Mesothelial cell of epicardium (in vitro differentiated cells): ENCODE measurements at regions not wholly inside any gene's neighbourhood (a gene's known extent, or its start where the extent isn't known, plus 50 kb on each side); places are given as distances from the start of the nearest gene placed in this dataset.

Experiments
- DNase-seq, 2 experiments: peaks; one replicate each; pipeline ENCODE4 v3.0.0; 2021; ENCODE audit warnings: low spot score in 2 of 2; ENCODE audit not compliant: unreplicated experiment in 2 of 2
- H3K27ac Mint-ChIP-seq: 2 replicates; pipeline ENCODE4 v1.8.0; 2021; ENCODE audit warnings: mixed read lengths
- H3K27me3 Mint-ChIP-seq: 2 replicates; pipeline ENCODE4 v1.8.0; 2021; ENCODE audit warnings: low read depth, mixed read lengths
- H3K36me3 Mint-ChIP-seq: 2 replicates; pipeline ENCODE4 v1.8.0; 2021; ENCODE audit warnings: mixed read lengths
- H3K4me1 Mint-ChIP-seq: 2 replicates; pipeline ENCODE4 v1.8.0; 2021; ENCODE audit warnings: mixed read lengths
- H3K4me3 Mint-ChIP-seq: 2 replicates; pipeline ENCODE4 v1.8.0; 2021; ENCODE audit warnings: mild to moderate bottlenecking, moderate library complexity, mixed read lengths
- H3K9me3 Mint-ChIP-seq: 2 replicates; pipeline ENCODE4 v1.8.0; 2021; ENCODE audit warnings: mixed read lengths
- TF ChIP-seq, protein P1 (sequence below): fragments of 200-600 bp; sonication (generic); IDR thresholded peaks from one replicate; pipeline ENCODE4 v1.5.0; 2021; ENCODE audit warnings: antibody characterized with exemption; ENCODE audit not compliant: unreplicated experiment

DNA sequence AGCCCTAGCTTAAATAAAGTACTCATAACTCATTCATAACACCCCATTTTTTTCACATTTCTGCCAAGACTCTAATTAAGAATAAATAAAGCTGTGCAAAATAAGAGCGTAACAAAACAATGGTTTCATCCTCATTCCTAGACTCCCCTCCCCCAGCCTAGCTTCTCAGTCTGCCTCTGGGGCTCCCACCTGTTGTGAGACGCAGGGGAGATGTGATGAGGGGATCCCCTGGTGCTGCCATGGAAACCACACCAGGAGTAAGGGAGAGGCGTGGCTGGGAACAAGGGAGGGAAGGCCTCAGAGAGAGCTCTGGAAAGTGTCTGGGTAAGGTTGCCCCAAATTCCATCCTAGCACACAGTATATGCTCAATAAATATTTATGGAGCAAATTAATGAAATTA lies 93.3 kb upstream of the USP29 start:
- DNase-seq = no peak
- no peaks in the 10 kb centered on the region for H3K36me3 Mint-ChIP-seq
- no peaks in the 10 kb centered on the region for H3K4me1 Mint-ChIP-seq
- no peaks in the 10 kb centered on the region for H3K27me3 Mint-ChIP-seq
- TF ChIP-seq, protein P1, sequence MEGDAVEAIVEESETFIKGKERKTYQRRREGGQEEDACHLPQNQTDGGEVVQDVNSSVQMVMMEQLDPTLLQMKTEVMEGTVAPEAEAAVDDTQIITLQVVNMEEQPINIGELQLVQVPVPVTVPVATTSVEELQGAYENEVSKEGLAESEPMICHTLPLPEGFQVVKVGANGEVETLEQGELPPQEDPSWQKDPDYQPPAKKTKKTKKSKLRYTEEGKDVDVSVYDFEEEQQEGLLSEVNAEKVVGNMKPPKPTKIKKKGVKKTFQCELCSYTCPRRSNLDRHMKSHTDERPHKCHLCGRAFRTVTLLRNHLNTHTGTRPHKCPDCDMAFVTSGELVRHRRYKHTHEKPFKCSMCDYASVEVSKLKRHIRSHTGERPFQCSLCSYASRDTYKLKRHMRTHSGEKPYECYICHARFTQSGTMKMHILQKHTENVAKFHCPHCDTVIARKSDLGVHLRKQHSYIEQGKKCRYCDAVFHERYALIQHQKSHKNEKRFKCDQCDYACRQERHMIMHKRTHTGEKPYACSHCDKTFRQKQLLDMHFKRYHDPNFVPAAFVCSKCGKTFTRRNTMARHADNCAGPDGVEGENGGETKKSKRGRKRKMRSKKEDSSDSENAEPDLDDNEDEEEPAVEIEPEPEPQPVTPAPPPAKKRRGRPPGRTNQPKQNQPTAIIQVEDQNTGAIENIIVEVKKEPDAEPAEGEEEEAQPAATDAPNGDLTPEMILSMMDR = no peak
- H3K9me3 Mint-ChIP-seq = peaks cover 66% of the 10 kb centered on the region
- H3K4me3 Mint-ChIP-seq = no peak overlapping the region
- H3K27ac Mint-ChIP-seq = no peak overlapping the region

DNA sequence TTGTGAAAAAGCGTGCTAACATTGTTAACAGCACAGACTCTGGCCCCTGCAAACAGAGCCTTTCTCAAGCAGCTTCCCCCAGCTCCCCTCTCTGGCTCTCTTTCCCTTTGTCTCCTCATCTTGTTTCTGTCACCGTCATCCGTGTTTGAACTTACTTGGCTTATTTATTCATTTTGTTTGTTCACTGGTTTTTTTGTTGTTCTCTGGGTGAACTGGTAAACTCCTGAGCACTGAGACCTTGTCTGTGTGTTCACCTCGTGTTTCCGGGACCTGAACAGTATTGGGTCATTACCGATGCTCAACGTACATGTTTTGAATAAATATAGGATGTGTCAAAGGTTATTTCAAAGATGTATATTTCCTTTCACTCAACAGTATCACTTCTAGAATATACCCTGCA lies 92.4 kb upstream of the USP29 start:
- Mint-ChIP-seq H3K4me3 (no peak overlapping the region), H3K4me1 (no peaks in the 10 kb centered on the region), H3K27me3 (no peaks in the 10 kb centered on the region), H3K27ac (no peak overlapping the region), H3K36me3 (no peaks in the 10 kb centered on the region), H3K9me3 (peaks cover 60% of the 10 kb centered on the region)
- TF ChIP-seq, protein P1 = no peak
- DNase-seq = no peak

- H3K4me3 Mint-ChIP-seq = no peak overlapping the region
- H3K27me3 Mint-ChIP-seq = no peaks in the 10 kb centered on the region
- no peaks in the 10 kb centered on the region for H3K4me1 Mint-ChIP-seq
- H3K9me3 Mint-ChIP-seq = peaks cover 51% of the 10 kb centered on the region
- H3K27ac Mint-ChIP-seq = no peak overlapping the region
- TF ChIP-seq, protein P1 = no peak
- H3K36me3 Mint-ChIP-seq = no peaks in the 10 kb centered on the region
- DNase-seq = no peak
Measured at GRCh38 chr19:57028804-57029525, 90.8 kb upstream of the USP29 start.

DNA sequence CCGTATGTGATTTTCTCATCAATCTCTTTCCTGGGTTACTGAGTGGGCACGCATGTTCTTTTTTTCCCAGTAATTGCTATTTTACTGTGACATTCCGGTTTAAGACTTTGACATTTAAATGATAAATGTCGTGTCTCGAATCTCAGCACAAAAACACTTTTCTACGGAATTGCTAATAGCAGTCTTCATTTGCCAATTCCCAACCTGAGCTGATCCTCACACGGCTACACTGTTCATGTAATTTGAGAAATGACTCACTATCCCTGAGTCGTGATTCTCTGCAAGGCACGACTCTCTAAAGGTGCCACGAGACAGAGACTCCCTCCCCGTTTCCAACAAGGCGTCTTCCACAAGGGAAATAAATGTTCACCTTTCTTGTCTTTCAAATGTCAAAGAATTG lies 88.7 kb upstream of the USP29 start:
- TF ChIP-seq, protein P1 = no peak
- Mint-ChIP-seq H3K9me3 (peaks cover 45% of the 10 kb centered on the region), H3K4me3 (no peak overlapping the region)

DNA sequence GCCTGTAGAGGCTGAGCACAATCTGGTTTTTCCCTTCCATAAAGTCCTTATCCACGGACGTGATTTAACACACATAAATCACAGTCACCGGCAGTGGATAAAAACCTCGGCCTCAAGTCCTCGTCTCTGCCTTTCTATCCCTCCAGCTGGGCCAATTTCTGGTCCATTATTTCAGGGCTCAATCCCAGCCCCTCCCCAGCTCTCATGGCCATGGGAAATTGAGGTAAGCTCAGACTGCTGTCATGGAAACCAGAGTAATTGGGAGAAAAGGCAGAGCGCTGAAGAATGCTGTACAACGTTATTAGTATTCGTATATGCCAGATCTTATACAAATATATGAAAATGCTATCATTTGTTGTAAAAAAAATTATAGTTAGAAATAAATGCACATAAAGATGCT lies 86.2 kb upstream of the USP29 start:
- no peaks in the 10 kb centered on the region for H3K27me3 Mint-ChIP-seq
- H3K36me3 Mint-ChIP-seq = peaks cover 2% of the 10 kb centered on the region
- no peak for DNase-seq
- H3K27ac Mint-ChIP-seq = no peak overlapping the region
- TF ChIP-seq, protein P1 = no peak
- no peak overlapping the region for H3K4me3 Mint-ChIP-seq
- H3K4me1 Mint-ChIP-seq = no peaks in the 10 kb centered on the region
- peaks cover 52% of the 10 kb centered on the region for H3K9me3 Mint-ChIP-seq

More for the DNA sequence above, 88.7 kb upstream of the USP29 start:
- H3K27ac Mint-ChIP-seq = no peak overlapping the region
- H3K27me3 Mint-ChIP-seq = no peaks in the 10 kb centered on the region
- no peak for DNase-seq
- no peaks in the 10 kb centered on the region for H3K4me1 Mint-ChIP-seq
- H3K36me3 Mint-ChIP-seq = peaks cover 2% of the 10 kb centered on the region
